GM23248 (cell line): ENCODE measurements at regions not wholly inside any gene's neighbourhood (a gene's known extent, or its start where the extent isn't known, plus 50 kb on each side); places are given as distances from the start of the nearest gene placed in this dataset.

Experiments
- DNase-seq: peaks from one replicate; pipeline ENCODE4 v3.0.0-alpha.2; 2015
- H2AFZ ChIP-seq: fragments of 200-600 bp; sonication (generic); 2 replicates; pipeline ENCODE4 v1.6.1; 2016; ENCODE audit warnings: antibody characterized with exemption
- H3F3A ChIP-seq: fragments of 200-600 bp; sonication (generic); 2 replicates; pipeline ENCODE4 v1.6.1; 2016; ENCODE audit warnings: mild to moderate bottlenecking, antibody characterized with exemption, mixed run types; ENCODE audit not compliant: insufficient read depth
- H3K27ac ChIP-seq: fragments of 200-600 bp; sonication (generic); 2 replicates; pipeline ENCODE4 v1.5.1; 2016; ENCODE audit warnings: mild to moderate bottlenecking
- H3K27me3 ChIP-seq: fragments of 200-600 bp; sonication (generic); replicated peaks from 2 replicates; pipeline ENCODE4 v1.6.1; 2016; ENCODE audit warnings: mild to moderate bottlenecking; ENCODE audit not compliant: insufficient read depth
- H3K36me3 ChIP-seq: fragments of 200-600 bp; sonication (generic); 2 replicates; pipeline ENCODE4 v1.6.1; 2016; ENCODE audit warnings: low read depth, mild to moderate bottlenecking
- H3K4me1 ChIP-seq: fragments of 200-600 bp; sonication (generic); 2 replicates; pipeline ENCODE4 v1.6.1; 2016; ENCODE audit warnings: mild to moderate bottlenecking; ENCODE audit not compliant: insufficient read depth
- H3K4me2 ChIP-seq: fragments of 200-600 bp; sonication (generic); one replicate; pipeline ENCODE4 v1.6.1; 2016; ENCODE audit warnings: mild to moderate bottlenecking; ENCODE audit not compliant: unreplicated experiment
- H3K4me3 ChIP-seq: fragments of 200-600 bp; sonication (generic); 2 replicates; pipeline ENCODE4 v1.5.1; 2016; ENCODE audit warnings: mild to moderate bottlenecking
- H3K79me2 ChIP-seq: fragments of 200-600 bp; sonication (generic); 2 replicates; pipeline ENCODE4 v1.6.1; 2016; ENCODE audit warnings: mild to moderate bottlenecking; ENCODE audit not compliant: insufficient read depth
- H3K9ac ChIP-seq: fragments of 200-600 bp; sonication (generic); 2 replicates; pipeline ENCODE4 v1.6.1; 2016; ENCODE audit warnings: mild to moderate bottlenecking
- H3K9me2 ChIP-seq: fragments of 200-600 bp; sonication (generic); 2 replicates; pipeline ENCODE4 v1.6.1; 2016; ENCODE audit warnings: mixed run types, mild to moderate bottlenecking, moderate library complexity; ENCODE audit not compliant: insufficient read depth
- H3K9me3 ChIP-seq: fragments of 200-600 bp; sonication (generic); one replicate; pipeline ENCODE4 v1.6.1; 2017; ENCODE audit warnings: low read depth
- H4K20me1 ChIP-seq: fragments of 200-600 bp; sonication (generic); 2 replicates; pipeline ENCODE4 v1.6.0; 2016; ENCODE audit not compliant: insufficient read depth
- EZH2 ChIP-seq: fragments of 200-600 bp; sonication (generic); IDR thresholded peaks from 2 replicates; pipeline ENCODE4 v1.6.1; 2018; ENCODE audit warnings: antibody characterized with exemption, mild to moderate bottlenecking; ENCODE audit not compliant: insufficient read depth, poor library complexity, severe bottlenecking
- EZH2phosphoT487 ChIP-seq: fragments of 200-600 bp; sonication (generic); IDR thresholded peaks from 2 replicates; pipeline ENCODE4 v1.6.1; 2018; ENCODE audit warnings: antibody characterized with exemption, moderate library complexity, mild to moderate bottlenecking, low read depth; ENCODE audit not compliant: insufficient read depth
- WGBS, 2 experiments: methylation state at CpG; one replicate each; pipeline ENCODE4 v1.1.6; 2015 to 2017; ENCODE audit warnings: low lambda C conversion rate in 2 of 2, low coverage in 1 of 2; ENCODE audit errors: missing lambda C conversion rate in 2 of 2; 5-methylcytosine and 5-hydroxymethylcytosine counted together
- in situ Hi-C: fragments of 300-500 bp; cut with MboI; formaldehyde crosslinking; loops from 2 replicates; pipeline ENCODE4 v1.15.0; 2020

DNA sequence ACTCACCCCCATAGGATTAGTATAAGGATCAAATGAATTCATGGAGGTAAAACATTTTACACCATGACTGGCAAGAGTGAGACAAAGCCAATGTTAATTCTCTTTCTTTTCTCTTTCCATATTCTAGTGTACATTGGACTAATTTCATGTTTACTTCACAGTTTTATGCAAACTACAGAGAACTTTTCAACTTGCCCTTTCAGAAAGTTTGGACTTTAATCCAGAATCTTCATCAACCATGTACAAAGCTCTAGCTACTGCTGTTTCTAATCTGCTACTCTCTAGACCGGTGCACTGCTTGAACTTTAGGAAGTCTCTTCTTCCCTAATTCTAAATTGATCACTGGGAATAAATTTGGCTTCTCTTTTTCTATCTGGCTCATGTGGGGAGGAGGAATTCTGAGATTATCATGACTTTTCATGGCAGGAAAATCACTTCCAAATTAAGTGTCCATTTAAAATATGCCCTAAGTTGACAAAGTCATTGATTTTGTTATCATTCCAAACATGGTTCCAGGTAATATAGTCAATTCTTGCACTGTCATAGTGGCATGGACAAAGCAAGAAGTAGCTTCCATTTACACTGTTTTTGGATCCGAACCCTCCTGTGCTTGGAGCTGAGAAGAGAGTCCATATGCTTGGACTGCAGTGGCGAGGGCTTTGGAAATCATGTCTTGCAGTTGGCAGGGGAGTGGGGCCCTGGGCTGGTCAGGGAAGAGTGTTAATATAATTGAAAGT, 903.3 kb downstream of the CCSER2 start:
- in situ Hi-C loops, result no loop called here
- no peak overlapping the region for H3K4me3 ChIP-seq
- no peaks in the 10 kb centered on the region for H3K27me3 ChIP-seq
- H4K20me1 ChIP-seq, result no peaks in the 10 kb centered on the region
- H3F3A ChIP-seq, result no peaks in the 10 kb centered on the region
- no peak overlapping the region for H2AFZ ChIP-seq
- H3K4me2 ChIP-seq, result no peak overlapping the region
- no peaks in the 10 kb centered on the region for H3K9me2 ChIP-seq
- H3K4me1 ChIP-seq, result no peaks in the 10 kb centered on the region
- TF ChIP-seq EZH2phosphoT487 (no peak), EZH2 (no peak)
- no peaks in the 10 kb centered on the region for H3K36me3 ChIP-seq
- DNase-seq, result no peak
- no peaks in the 10 kb centered on the region for H3K9me3 ChIP-seq
- H3K9ac ChIP-seq, result no peak overlapping the region
- WGBS, 2 experiments, result 3 to 5% methylated on average over 3 of the region's 3 CpGs
- no peaks in the 10 kb centered on the region for H3K79me2 ChIP-seq
- H3K27ac ChIP-seq, result no peak overlapping the region

DNA sequence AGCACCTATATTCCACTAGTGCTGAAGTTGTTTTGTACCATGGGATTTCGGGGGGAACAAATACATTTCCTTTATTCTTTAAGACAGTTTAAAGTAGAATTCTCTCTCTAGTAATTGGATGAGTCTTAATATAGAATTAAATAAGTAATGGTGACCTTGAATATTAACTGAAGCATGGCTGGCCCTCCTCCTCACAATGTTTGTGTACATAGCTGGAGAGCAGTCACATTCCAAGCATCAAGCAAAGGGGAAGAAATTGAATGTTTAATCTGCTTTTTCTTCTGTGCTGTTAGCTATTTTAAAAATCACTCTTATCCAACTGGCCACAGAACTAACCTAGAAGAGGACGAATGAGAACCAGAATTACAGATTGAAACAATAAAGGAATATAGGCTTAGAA, 906.9 kb downstream of the CCSER2 start:
- H3K4me2 ChIP-seq, result no peak overlapping the region
- no peaks in the 10 kb centered on the region for H3K9me2 ChIP-seq
- no peak overlapping the region for H2AFZ ChIP-seq
- H3K27ac ChIP-seq, result no peak overlapping the region
- DNase-seq, result no peak
- no peaks in the 10 kb centered on the region for H3K79me2 ChIP-seq
- H3K27me3 ChIP-seq, result no peaks in the 10 kb centered on the region
- H3F3A ChIP-seq, result no peaks in the 10 kb centered on the region
- no peaks in the 10 kb centered on the region for H3K9me3 ChIP-seq
- in situ Hi-C loops, result no loop called here
- H3K4me1 ChIP-seq, result no peaks in the 10 kb centered on the region
- no peak for TF ChIP-seq EZH2
- no peak for TF ChIP-seq EZH2phosphoT487
- H3K9ac ChIP-seq, result no peak overlapping the region
- H3K4me3 ChIP-seq, result no peak overlapping the region
- WGBS, 2 experiments, result 5 to 12% methylated on average over 2 of the region's 2 CpGs
- H3K36me3 ChIP-seq, result no peaks in the 10 kb centered on the region
- H4K20me1 ChIP-seq, result no peaks in the 10 kb centered on the region

DNA sequence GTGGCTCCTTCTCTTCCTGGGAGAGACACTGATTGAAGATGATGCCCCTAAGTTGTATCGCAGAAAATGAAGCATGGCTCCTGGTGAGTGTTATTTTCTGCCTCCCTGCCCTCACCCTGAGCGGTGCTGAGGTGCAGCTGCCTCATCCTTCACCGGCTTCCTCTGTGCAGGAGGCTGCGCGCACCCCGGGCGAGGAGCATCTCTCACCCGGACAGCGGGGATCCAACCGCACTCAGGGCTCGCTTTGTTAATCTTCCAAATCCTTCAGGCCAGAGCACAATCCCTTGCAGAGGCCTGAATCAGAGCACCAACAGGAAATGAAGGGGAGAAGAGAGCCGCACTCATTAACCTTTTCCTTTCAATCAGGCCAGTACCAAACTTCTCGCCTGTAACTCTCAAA, 910.3 kb downstream of the CCSER2 start:
- Histone ChIP-seq H3K4me1 (no peaks in the 10 kb centered on the region), H3K36me3 (no peaks in the 10 kb centered on the region), H2AFZ (no peak overlapping the region), H3K27ac (no peak overlapping the region), H3F3A (no peaks in the 10 kb centered on the region), H4K20me1 (no peaks in the 10 kb centered on the region), H3K27me3 (no peaks in the 10 kb centered on the region), H3K4me3 (no peak overlapping the region), H3K9me2 (no peaks in the 10 kb centered on the region), H3K9me3 (no peaks in the 10 kb centered on the region), H3K9ac (no peak overlapping the region), H3K79me2 (no peaks in the 10 kb centered on the region), H3K4me2 (no peak overlapping the region)
- TF ChIP-seq EZH2phosphoT487 (no peak), EZH2 (no peak)
- DNase-seq, result no peak
- WGBS, 2 experiments, result 66 to 68% methylated on average over 13 of the region's 13 CpGs
- in situ Hi-C loops, result no loop called here

DNA sequence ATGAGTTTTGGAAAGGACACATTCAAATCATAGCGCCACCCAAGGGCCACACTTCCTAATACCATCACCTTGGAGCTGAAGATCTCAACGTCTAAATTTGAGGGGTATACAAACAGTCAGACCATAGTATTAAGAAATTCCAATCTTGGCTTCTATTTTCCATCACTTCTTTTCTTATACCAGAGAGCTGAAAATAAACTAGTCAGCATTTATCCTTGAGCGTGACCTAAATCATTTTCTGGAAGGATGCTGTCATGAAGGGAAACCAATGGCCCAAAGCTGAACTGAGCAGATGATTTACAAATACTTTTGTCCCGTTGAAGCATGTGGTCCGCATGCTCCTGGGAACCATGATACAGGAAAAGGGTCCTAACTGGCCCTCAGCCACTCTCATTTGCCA, 921.9 kb downstream of the CCSER2 start:
- Histone ChIP-seq H4K20me1 (no peaks in the 10 kb centered on the region), H3K4me3 (no peak overlapping the region), H3K27me3 (no peaks in the 10 kb centered on the region), H3K79me2 (no peaks in the 10 kb centered on the region), H3K9me2 (no peaks in the 10 kb centered on the region), H3K4me1 (no peaks in the 10 kb centered on the region), H3K4me2 (no peak overlapping the region), H2AFZ (no peak overlapping the region), H3K27ac (no peak overlapping the region), H3K9ac (no peak overlapping the region), H3K36me3 (no peaks in the 10 kb centered on the region), H3F3A (no peaks in the 10 kb centered on the region), H3K9me3 (no peaks in the 10 kb centered on the region)
- no peak for DNase-seq
- 27 to 29% methylated on average over 5 of the region's 5 CpGs for WGBS, 2 experiments
- in situ Hi-C loops, result no loop called here
- no peak for TF ChIP-seq EZH2phosphoT487

DNA sequence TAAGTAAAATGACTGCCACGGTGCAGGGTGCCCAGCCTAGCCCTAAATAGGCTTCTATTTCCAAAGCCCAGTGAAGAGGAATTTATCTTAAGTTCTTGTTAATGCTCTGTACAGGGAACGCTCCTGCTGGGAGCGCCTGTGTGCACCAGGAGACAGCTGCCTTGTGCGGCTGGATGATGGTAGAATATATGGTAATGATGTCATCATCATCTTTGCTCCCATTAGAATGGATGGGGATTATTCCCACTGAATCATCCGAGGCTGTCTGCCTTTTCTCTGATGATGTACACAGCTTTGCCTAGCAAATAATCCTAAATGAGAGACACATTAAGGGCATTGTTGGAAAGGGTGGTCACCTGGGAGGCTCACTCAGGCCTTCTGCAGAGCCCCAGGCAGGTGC, 928.1 kb downstream of the CCSER2 start:
- WGBS, 2 experiments, result 22 to 25% methylated on average over 5 of the region's 5 CpGs
- in situ Hi-C loops, result no loop called here
- Histone ChIP-seq H3K9ac (no peak overlapping the region), H3K36me3 (no peaks in the 10 kb centered on the region), H3K27me3 (no peaks in the 10 kb centered on the region), H3K9me2 (no peaks in the 10 kb centered on the region), H3K4me2 (no peak overlapping the region), H3K79me2 (no peaks in the 10 kb centered on the region), H4K20me1 (no peaks in the 10 kb centered on the region), H3F3A (no peaks in the 10 kb centered on the region), H3K27ac (no peak overlapping the region), H2AFZ (no peak overlapping the region), H3K4me1 (no peaks in the 10 kb centered on the region), H3K9me3 (no peaks in the 10 kb centered on the region), H3K4me3 (no peak overlapping the region)
- TF ChIP-seq EZH2phosphoT487 (no peak), EZH2 (no peak)
- no peak for DNase-seq
